Esophagus muscularis mucosa (tissue), 4 donors: ENCODE measurements at regions not wholly inside any gene's neighbourhood (a gene's known extent, or its start where the extent isn't known, plus 50 kb on each side); places are given as distances from the start of the nearest gene placed in this dataset.

Experiments
- EP300 ChIP-seq: sonication (generic); formaldehyde crosslinking; IDR thresholded peaks from one replicate; pipeline ENCODE4 v1.6.1; 2017; ENCODE audit warnings: antibody characterized with exemption
- POLR2A ChIP-seq: fragments of 450-650 bp; IDR thresholded peaks from one replicate; pipeline ENCODE4 v1.6.1; 2017; ENCODE audit warnings: antibody characterized with exemption, moderate library complexity, mild to moderate bottlenecking, low read depth
- POLR2AphosphoS5 ChIP-seq, 2 donors: sonication (generic); formaldehyde crosslinking; IDR thresholded peaks; one replicate each; pipeline ENCODE4 v1.6.1; 2017; ENCODE audit warnings: antibody characterized with exemption in 2 of 2
- TF ChIP-seq, protein P1 (sequence below), 3 experiments: fragments of 200-600 bp in 2 of 3; fragments of 450-650 bp in 1 of 3; sonication (generic) in 2 of 3; IDR thresholded peaks; one replicate each; pipeline ENCODE4 v1.5.1; 2017 to 2019; ENCODE audit warnings: antibody characterized with exemption in 3 of 3, mild to moderate bottlenecking in 2 of 3, moderate library complexity in 1 of 3

- TF ChIP-seq EP300: no peak
- TF ChIP-seq, protein P1, sequence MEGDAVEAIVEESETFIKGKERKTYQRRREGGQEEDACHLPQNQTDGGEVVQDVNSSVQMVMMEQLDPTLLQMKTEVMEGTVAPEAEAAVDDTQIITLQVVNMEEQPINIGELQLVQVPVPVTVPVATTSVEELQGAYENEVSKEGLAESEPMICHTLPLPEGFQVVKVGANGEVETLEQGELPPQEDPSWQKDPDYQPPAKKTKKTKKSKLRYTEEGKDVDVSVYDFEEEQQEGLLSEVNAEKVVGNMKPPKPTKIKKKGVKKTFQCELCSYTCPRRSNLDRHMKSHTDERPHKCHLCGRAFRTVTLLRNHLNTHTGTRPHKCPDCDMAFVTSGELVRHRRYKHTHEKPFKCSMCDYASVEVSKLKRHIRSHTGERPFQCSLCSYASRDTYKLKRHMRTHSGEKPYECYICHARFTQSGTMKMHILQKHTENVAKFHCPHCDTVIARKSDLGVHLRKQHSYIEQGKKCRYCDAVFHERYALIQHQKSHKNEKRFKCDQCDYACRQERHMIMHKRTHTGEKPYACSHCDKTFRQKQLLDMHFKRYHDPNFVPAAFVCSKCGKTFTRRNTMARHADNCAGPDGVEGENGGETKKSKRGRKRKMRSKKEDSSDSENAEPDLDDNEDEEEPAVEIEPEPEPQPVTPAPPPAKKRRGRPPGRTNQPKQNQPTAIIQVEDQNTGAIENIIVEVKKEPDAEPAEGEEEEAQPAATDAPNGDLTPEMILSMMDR (IDR thresholded peaks at IDR 0.05): no peak
- no peak for TF ChIP-seq POLR2A
- TF ChIP-seq POLR2AphosphoS5 (IDR thresholded peaks at IDR 0.05): no peak
Measured at GRCh38 chr2:74766780-74767179, 67.1 kb upstream of the HK2 start.
